ENCODE measurements at regions not wholly inside any gene's neighbourhood (a gene's known extent, or its start where the extent isn't known, plus 50 kb on each side); places are given as distances from the start of the nearest gene placed in this dataset.

- no peak for TF ChIP-seq TAF1 (IDR thresholded peaks at IDR 0.05; ENCODE audit: low read depth)
- TF ChIP-seq EP300 (IDR thresholded peaks at IDR 0.05; ENCODE audit: borderline replicate concordance), result no peak
Measured at GRCh38 chr2:160562730-160563129, 69.1 kb upstream of the RBMS1 start.

Data from Ishikawa (cell line).